H9 (cell line): ENCODE measurements at regions not wholly inside any gene's neighbourhood (a gene's known extent, or its start where the extent isn't known, plus 50 kb on each side); places are given as distances from the start of the nearest gene placed in this dataset.
A peak's percentile ranks its signal among the peaks of the same experiment; 100 is the strongest.

Experiments used
- DNase-seq: peaks from one replicate; pipeline ENCODE4 v3.0.0-alpha.2; 2017
- H2AFZ ChIP-seq: one replicate; pipeline ENCODE4 v1.6.1; 2013; ENCODE audit warnings: mild to moderate bottlenecking, low read length, control low read depth, moderate library complexity
- H2AK5ac ChIP-seq: 2 replicates; pipeline ENCODE4 v1.6.1; 2013; ENCODE audit warnings: low read length, control low read depth, mixed read lengths; ENCODE audit not compliant: insufficient read length
- H2BK120ac ChIP-seq: one replicate; pipeline ENCODE4 v1.6.1; 2013; ENCODE audit warnings: low read depth, mild to moderate bottlenecking, low read length, control low read depth, inconsistent platforms; ENCODE audit not compliant: poor library complexity, severe bottlenecking
- H2BK12ac ChIP-seq: 2 replicates; pipeline ENCODE4 v1.6.1; 2013; ENCODE audit warnings: low read length, control low read depth, mixed read lengths, low read depth; ENCODE audit not compliant: insufficient read length
- H2BK15ac ChIP-seq: 2 replicates; pipeline ENCODE4 v1.6.1; 2013; ENCODE audit warnings: low read depth, low read length, control low read depth
- H2BK20ac ChIP-seq: one replicate; pipeline ENCODE4 v1.6.1; 2013; ENCODE audit warnings: low read depth, mild to moderate bottlenecking, low read length, control low read depth, inconsistent platforms; ENCODE audit not compliant: poor library complexity, severe bottlenecking
- H2BK5ac ChIP-seq: 2 replicates; pipeline ENCODE4 v1.6.1; 2013; ENCODE audit warnings: low read length, control low read depth, mixed read lengths; ENCODE audit not compliant: insufficient read length
- H3K14ac ChIP-seq: 2 replicates; pipeline ENCODE4 v1.6.1; 2013; ENCODE audit warnings: low read length, control low read depth; ENCODE audit not compliant: insufficient read depth
- H3K18ac ChIP-seq: 2 replicates; pipeline ENCODE4 v1.6.1; 2013; ENCODE audit warnings: low read depth, mild to moderate bottlenecking, mixed read lengths, low read length, control low read depth; ENCODE audit not compliant: insufficient read length
- H3K23ac ChIP-seq: 2 replicates; pipeline ENCODE4 v1.6.1; 2013; ENCODE audit warnings: low read length, control low read depth, mixed read lengths, low read depth; ENCODE audit not compliant: insufficient read length
- H3K23me2 ChIP-seq: 2 replicates; pipeline ENCODE4 v1.6.1; 2013; ENCODE audit warnings: low read depth, mild to moderate bottlenecking, mixed read lengths, low read length, control low read depth; ENCODE audit not compliant: insufficient read length, poor library complexity, severe bottlenecking
- H3K27ac ChIP-seq: 2 replicates; pipeline ENCODE4 v1.5.1; 2013; ENCODE audit warnings: low read length, control low read depth, mixed read lengths, low read depth; ENCODE audit not compliant: insufficient read length
- H3K27me3 ChIP-seq: 2 replicates; pipeline ENCODE4 v1.6.1; 2013; ENCODE audit warnings: low read length, control low read depth, inconsistent platforms; ENCODE audit not compliant: insufficient read depth
- H3K4ac ChIP-seq: 2 replicates; pipeline ENCODE4 v1.6.1; 2013; ENCODE audit warnings: low read depth, mild to moderate bottlenecking, control low read depth, inconsistent platforms, low read length, moderate library complexity
- H3K4me1 ChIP-seq: 2 replicates; pipeline ENCODE4 v1.6.1; 2013; ENCODE audit warnings: low read length, control low read depth, inconsistent platforms; ENCODE audit not compliant: insufficient read depth
- H3K4me2 ChIP-seq: 2 replicates; pipeline ENCODE4 v1.6.1; 2013; ENCODE audit warnings: low read length, control low read depth, mixed read lengths; ENCODE audit not compliant: insufficient read length, insufficient read depth
- H3K56ac ChIP-seq: 2 replicates; pipeline ENCODE4 v1.6.1; 2013; ENCODE audit warnings: low read depth, mild to moderate bottlenecking, mixed read lengths, low read length, control low read depth; ENCODE audit not compliant: insufficient read length
- H3K79me1 ChIP-seq: 2 replicates; pipeline ENCODE4 v1.6.1; 2013; ENCODE audit warnings: low read depth, mild to moderate bottlenecking, moderate library complexity, low read length, control low read depth, inconsistent platforms; ENCODE audit not compliant: insufficient read depth, poor library complexity, severe bottlenecking
- H3K79me2 ChIP-seq: 2 replicates; pipeline ENCODE4 v1.6.1; 2013; ENCODE audit warnings: low read length, control low read depth, inconsistent platforms; ENCODE audit not compliant: insufficient read depth
- H3K9ac ChIP-seq: 2 replicates; pipeline ENCODE4 v1.6.1; 2013; ENCODE audit warnings: low read length, control low read depth, mixed read lengths; ENCODE audit not compliant: insufficient read length; ENCODE audit errors: extremely low read depth
- H3K9me3 ChIP-seq: one replicate; pipeline ENCODE4 v1.6.1; 2013; ENCODE audit warnings: low read depth, low read length, inconsistent platforms; ENCODE audit not compliant: control insufficient read depth
- H3T11ph ChIP-seq: one replicate; pipeline ENCODE4 v1.6.1; 2013; ENCODE audit warnings: mild to moderate bottlenecking, low read length, control low read depth, inconsistent platforms
- H4K20me1 ChIP-seq: one replicate; pipeline ENCODE4 v1.6.1; 2013; ENCODE audit not compliant: control insufficient read depth, insufficient read length, insufficient read depth
- H4K5ac ChIP-seq: 2 replicates; pipeline ENCODE4 v1.6.1; 2013; ENCODE audit warnings: low read depth, mild to moderate bottlenecking, mixed read lengths, low read length, control low read depth; ENCODE audit not compliant: insufficient read length
- H4K8ac ChIP-seq: replicated peaks from 2 replicates; pipeline ENCODE4 v1.6.1; 2013; ENCODE audit warnings: low read length, control low read depth, mixed read lengths, low read depth; ENCODE audit not compliant: insufficient read length
- H4K91ac ChIP-seq: 2 replicates; pipeline ENCODE4 v1.6.1; 2013; ENCODE audit warnings: low read depth, mild to moderate bottlenecking, moderate library complexity, mixed read lengths, low read length, control low read depth; ENCODE audit not compliant: insufficient read length
- H3K27ac Mint-ChIP-seq, 3 experiments: 2 replicates in 2 of 3; 3 replicates in 1 of 3; pipeline ENCODE4 v1.8.0; 2020 to 2021; ENCODE audit warnings: mixed read lengths in 3 of 3, mild to moderate bottlenecking in 1 of 3, moderate library complexity in 1 of 3
- H3K27me3 Mint-ChIP-seq: 2 replicates; pipeline ENCODE4 v1.8.0; 2021; ENCODE audit warnings: low read depth, mild to moderate bottlenecking, moderate library complexity, mixed read lengths
- H3K36me3 Mint-ChIP-seq, 3 experiments: 2 replicates in 2 of 3; 3 replicates in 1 of 3; pipeline ENCODE4 v1.8.0; 2020 to 2021; ENCODE audit warnings: low read depth in 3 of 3, mixed read lengths in 3 of 3; ENCODE audit not compliant: insufficient read depth in 1 of 3
- H3K4me1 Mint-ChIP-seq, 2 experiments: 2 replicates each; pipeline ENCODE4 v1.8.0; 2020; ENCODE audit warnings: mixed read lengths in 2 of 2
- H3K4me3 Mint-ChIP-seq, 2 experiments: 2 replicates in 1 of 2; 3 replicates in 1 of 2; pipeline ENCODE4 v1.8.0; 2020 to 2021; ENCODE audit warnings: mild to moderate bottlenecking in 2 of 2, mixed read lengths in 2 of 2, moderate library complexity in 1 of 2
- H3K9me3 Mint-ChIP-seq, 2 experiments: 2 replicates in 1 of 2; 3 replicates in 1 of 2; pipeline ENCODE4 v1.8.0; 2020; ENCODE audit warnings: mild to moderate bottlenecking in 2 of 2, mixed read lengths in 2 of 2, moderate library complexity in 1 of 2
- CTCF ChIP-seq: fragments of 200-600 bp; sonication (generic); conservative IDR thresholded peaks from 3 replicates; pipeline ENCODE4 v1.8.0; 2021; ENCODE audit warnings: antibody characterized with exemption, mild to moderate bottlenecking
- WGBS: extraction: QIAGEN DNeasy Blood & Tissue Kit; methylation state at CpG from one replicate; pipeline ENCODE4 v1.1.7; 2013; ENCODE audit warnings: missing lambda C conversion rate, low lambda C conversion rate, mixed read lengths; ENCODE audit not compliant: insufficient read length; ENCODE audit errors: extremely low coverage; 5-methylcytosine and 5-hydroxymethylcytosine counted together

GRCh38 chr7:156005202-156005691, 193.0 kb upstream of the SHH start:
- no peak overlapping the region for H2BK15ac ChIP-seq
- H3K23me2 ChIP-seq: no peaks in the 10 kb centered on the region
- no peak overlapping the region for H3K4me2 ChIP-seq
- H2BK120ac ChIP-seq: no peak overlapping the region
- no peak overlapping the region for H3K14ac ChIP-seq
- peaks cover 3% of the 10 kb centered on the region; the same call in 1 of the 2 replicates for H3K27me3 Mint-ChIP-seq
- H3K4me1 ChIP-seq: no peaks in the 10 kb centered on the region
- no peaks in the 10 kb centered on the region for H3K27me3 ChIP-seq
- WGBS: no CpG with 5 or more reads among the region's 12 CpGs
- H4K20me1 ChIP-seq: no peaks in the 10 kb centered on the region
- H3K9ac ChIP-seq: no peak overlapping the region
- H3K9me3 ChIP-seq: no peaks in the 10 kb centered on the region
- H4K91ac ChIP-seq: no peak overlapping the region
- H3K27ac Mint-ChIP-seq: no peak overlapping the region
- no peak overlapping the region for H3K18ac ChIP-seq
- H3K79me2 ChIP-seq: no peaks in the 10 kb centered on the region
- H2BK5ac ChIP-seq: no peak overlapping the region
- H3K4ac ChIP-seq: no peak overlapping the region
- no peak overlapping the region for H4K8ac ChIP-seq
- no peak overlapping the region for H3K23ac ChIP-seq
- no peak overlapping the region for H3K27ac ChIP-seq
- H3K9me3 Mint-ChIP-seq: peaks cover 4 to 6% of the 10 kb centered on the region in 2 experiments; a peak in 4 of 5 replicates
- peak; percentile 23 for DNase-seq
- no peak for TF ChIP-seq CTCF
- H2AFZ ChIP-seq: no peak overlapping the region
- H2BK20ac ChIP-seq: no peak overlapping the region
- no peak overlapping the region for H2AK5ac ChIP-seq
- no peaks in the 10 kb centered on the region for H3K79me1 ChIP-seq
- no peak overlapping the region for H4K5ac ChIP-seq
- no peak overlapping the region for H2BK12ac ChIP-seq
- no peaks in the 10 kb centered on the region for H3K36me3 Mint-ChIP-seq
- H3K56ac ChIP-seq: no peak overlapping the region
- no peak overlapping the region for H3T11ph ChIP-seq
- H3K4me1 Mint-ChIP-seq: no peaks in the 10 kb centered on the region
- no peak overlapping the region for H3K4me3 Mint-ChIP-seq
